ENCODE measurements at regions not wholly inside any gene's neighbourhood (a gene's known extent, or its start where the extent isn't known, plus 50 kb on each side); places are given as distances from the start of the nearest gene placed in this dataset.

- TF ChIP-seq CTCF (IDR thresholded peaks at IDR 0.05 in 8 of 11, conservative IDR thresholded peaks at IDR 0.05 in 3 of 11) (no peak), POLR2A (IDR thresholded peaks at IDR 0.05) (no peak)
Observed at GRCh38 chr6:154648888-154649205, 84.4 kb upstream of the SCAF8 start.
